Neural progenitor cell (in vitro differentiated cells): ENCODE measurements at regions not wholly inside any gene's neighbourhood (a gene's known extent, or its start where the extent isn't known, plus 50 kb on each side); places are given as distances from the start of the nearest gene placed in this dataset.

Experiments
- EZH2 ChIP-seq: fragments of 200-600 bp; sonication (generic); IDR thresholded peaks from 2 replicates; pipeline ENCODE4 v1.6.1; 2017; ENCODE audit warnings: antibody characterized with exemption, mild to moderate bottlenecking, moderate library complexity
- TF ChIP-seq, protein P1 (sequence below): fragments of 200-600 bp; sonication (generic); IDR thresholded peaks from 2 replicates; pipeline ENCODE4 v1.5.1; 2017; ENCODE audit warnings: antibody characterized with exemption, mild to moderate bottlenecking

GRCh38 chr20:10119336-10119735 is 84.5 kb downstream of the ANKEF1 start:
- TF ChIP-seq, protein P1, sequence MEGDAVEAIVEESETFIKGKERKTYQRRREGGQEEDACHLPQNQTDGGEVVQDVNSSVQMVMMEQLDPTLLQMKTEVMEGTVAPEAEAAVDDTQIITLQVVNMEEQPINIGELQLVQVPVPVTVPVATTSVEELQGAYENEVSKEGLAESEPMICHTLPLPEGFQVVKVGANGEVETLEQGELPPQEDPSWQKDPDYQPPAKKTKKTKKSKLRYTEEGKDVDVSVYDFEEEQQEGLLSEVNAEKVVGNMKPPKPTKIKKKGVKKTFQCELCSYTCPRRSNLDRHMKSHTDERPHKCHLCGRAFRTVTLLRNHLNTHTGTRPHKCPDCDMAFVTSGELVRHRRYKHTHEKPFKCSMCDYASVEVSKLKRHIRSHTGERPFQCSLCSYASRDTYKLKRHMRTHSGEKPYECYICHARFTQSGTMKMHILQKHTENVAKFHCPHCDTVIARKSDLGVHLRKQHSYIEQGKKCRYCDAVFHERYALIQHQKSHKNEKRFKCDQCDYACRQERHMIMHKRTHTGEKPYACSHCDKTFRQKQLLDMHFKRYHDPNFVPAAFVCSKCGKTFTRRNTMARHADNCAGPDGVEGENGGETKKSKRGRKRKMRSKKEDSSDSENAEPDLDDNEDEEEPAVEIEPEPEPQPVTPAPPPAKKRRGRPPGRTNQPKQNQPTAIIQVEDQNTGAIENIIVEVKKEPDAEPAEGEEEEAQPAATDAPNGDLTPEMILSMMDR = no peak
- no peak for TF ChIP-seq EZH2
